NCI-H1092 treated with DMSO at 0.1 percent for 48 hours (cell line): ENCODE measurements at regions not wholly inside any gene's neighbourhood (a gene's known extent, or its start where the extent isn't known, plus 50 kb on each side); places are given as distances from the start of the nearest gene placed in this dataset.
"Not testable (repeated sequence)": the region's sequence is repeated elsewhere in the genome, so short reads cannot be mapped to it uniquely, and the experiment has no call there.

Experiments
- DNase-seq: peaks from one replicate; lab custom pipeline; 2025; lab: John Stamatoyannopoulos, UW

GRCh38 chr9:106438928-106439327 is 424.0 kb upstream of the ZNF462 start:
- DNase-seq: no peak

DNA sequence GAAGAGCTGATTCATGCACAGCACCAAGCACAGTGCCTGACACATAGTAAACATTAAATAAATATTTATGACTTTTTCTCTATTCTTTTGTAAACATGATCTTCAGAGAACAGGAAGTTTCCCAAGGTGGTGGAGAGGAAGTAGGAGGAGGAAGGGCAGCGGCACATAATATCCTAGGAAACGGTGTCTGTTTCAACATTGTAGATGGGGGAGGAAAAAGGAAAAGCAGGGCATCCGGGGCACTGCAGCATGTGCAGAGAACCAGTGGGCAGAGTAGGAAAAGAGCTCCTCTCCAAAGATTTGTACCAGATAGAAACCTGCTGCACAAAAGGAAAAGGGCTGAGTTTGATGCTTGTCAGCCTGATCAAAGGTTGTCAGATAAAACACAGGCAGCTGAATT is 421.7 kb upstream of the ZNF462 start:
- DNase-seq: no peak

DNA sequence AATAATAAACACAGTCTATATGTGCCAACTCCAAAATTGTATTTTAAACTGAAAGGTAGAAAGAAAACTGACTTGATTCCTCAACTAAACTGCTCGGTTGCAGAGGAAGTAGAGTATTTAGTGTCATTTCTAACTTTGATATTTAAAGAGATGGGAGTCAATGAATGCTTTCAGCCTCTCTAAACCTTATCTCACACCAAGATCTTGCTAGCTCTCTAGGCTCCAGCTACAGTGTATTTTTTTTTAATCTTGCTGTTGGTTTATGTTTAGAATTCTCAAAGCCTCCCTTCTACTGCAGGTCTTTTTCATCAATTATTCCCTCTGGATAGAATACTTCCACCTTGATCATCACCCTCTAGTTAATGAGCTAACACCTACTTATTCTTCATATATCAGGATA is 419.4 kb upstream of the ZNF462 start:
- no peak for DNase-seq

GRCh38 chr9:106445107-106445506 is 417.9 kb upstream of the ZNF462 start:
- DNase-seq: no peak

GRCh38 chr9:106449336-106449927 is 413.5 kb upstream of the ZNF462 start:
- DNase-seq: no peak

DNA sequence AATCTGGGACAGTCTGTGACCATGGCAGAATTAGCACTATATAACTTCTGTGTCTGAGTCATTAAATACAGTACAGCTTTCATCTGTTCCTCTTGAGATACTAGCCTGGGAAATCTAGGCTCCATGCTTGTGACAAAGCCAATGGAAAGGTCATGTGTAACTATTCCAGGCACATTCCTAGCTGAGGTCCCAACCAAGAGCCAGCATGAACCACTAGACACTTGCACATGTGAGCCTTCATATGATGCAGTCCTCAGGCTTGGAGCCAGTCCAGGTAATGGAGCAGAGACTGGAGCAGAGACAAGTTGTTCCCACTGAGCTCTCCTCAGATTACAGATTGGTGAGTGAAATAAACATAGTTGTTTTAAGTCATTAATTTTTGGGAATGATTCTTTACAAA is 412.4 kb upstream of the ZNF462 start:
- DNase-seq: no peak

GRCh38 chr9:106451223-106451622 is 411.7 kb upstream of the ZNF462 start:
- no peak for DNase-seq

DNA sequence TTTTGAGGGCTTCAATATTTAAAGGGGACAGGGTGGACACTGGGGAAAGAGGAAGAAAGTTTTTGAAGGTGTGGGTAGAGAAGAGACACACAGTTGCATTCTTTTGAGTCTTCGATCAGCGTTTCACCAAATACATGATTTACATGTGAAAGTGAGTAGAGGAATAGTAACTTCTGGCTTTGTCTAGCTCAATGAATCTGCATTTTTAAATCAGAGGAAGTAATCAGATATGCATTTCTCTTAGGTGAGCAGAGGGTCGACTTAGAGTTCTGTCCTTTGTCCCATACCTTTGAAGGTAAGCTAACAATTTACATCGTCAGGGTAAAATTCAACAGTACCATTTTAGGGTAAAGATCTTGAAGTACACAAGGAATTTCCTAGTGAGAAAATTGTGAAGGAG is 406.4 kb upstream of the ZNF462 start:
- no peak for DNase-seq

GRCh38 chr9:106467113-106467864 is 395.7 kb upstream of the ZNF462 start:
- DNase-seq: no peak

DNA sequence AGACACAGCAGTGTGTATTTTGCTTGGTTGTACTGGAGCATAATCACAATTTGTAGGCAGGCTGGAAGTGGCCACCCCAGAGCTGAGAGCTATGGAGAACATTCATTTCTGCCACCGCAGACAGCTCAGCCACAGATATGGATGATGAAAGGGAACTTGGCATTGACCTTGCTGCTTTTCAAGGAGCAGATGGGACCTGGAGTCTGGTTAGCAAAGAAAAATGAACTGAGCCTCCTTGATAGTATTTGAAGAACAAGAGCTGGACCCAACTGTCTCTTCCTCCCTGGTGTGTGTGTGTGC is 395.2 kb upstream of the ZNF462 start:
- no peak for DNase-seq

DNA sequence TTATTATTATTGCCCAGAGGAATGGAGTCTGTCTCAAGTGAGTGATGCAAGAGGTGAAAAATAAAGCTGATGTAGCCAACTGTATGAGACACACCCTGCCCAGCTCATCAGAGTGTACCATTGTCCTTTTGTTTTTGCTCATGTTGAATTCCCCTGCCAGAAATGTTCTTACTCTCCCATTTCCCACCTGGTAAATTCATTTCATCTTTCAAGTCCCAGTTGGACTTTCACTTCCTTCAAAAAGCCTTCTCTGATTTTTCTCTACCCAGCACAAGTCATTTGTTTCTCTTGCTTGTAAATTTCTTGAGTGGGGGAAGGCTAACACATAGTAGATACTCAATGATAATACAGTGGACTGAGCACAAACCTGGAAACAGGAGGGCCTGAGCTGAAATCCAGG is 394.5 kb upstream of the ZNF462 start:
- no peak for DNase-seq

- no peak for DNase-seq
Observed at GRCh38 chr9:106478312-106478711, 384.7 kb upstream of the ZNF462 start.

DNA sequence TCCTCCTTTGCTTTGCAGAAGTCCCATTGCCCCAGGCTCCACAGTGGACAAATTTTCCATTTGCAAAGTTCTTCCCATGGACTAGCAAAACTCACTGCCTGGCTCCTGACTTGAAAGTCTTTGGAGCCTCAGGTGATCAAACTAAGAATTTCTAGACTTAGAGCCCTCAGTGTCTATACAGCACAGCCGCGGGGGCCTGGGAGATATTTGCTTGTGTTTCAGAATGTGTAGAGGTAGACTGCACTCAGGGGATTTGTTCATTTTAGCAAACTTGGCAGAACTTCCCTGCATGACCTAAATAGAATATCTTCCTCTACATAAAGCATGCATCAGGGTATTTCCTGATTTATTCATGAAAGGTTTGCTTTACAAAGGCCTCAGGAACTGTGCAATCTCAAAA is 384.2 kb upstream of the ZNF462 start:
- DNase-seq: no peak

- no peak for DNase-seq
Observed at GRCh38 chr9:106479679-106480078, 383.3 kb upstream of the ZNF462 start.

- DNase-seq: no peak
Observed at GRCh38 chr9:106481013-106481609, 381.9 kb upstream of the ZNF462 start.

- DNase-seq: no peak
Observed at GRCh38 chr9:106482733-106483132, 380.2 kb upstream of the ZNF462 start.

- no peak for DNase-seq
Observed at GRCh38 chr9:106486685-106487084, 376.3 kb upstream of the ZNF462 start.

- peak; percentile 4 for DNase-seq
Observed at GRCh38 chr9:106487266-106487665, 375.7 kb upstream of the ZNF462 start.

DNA sequence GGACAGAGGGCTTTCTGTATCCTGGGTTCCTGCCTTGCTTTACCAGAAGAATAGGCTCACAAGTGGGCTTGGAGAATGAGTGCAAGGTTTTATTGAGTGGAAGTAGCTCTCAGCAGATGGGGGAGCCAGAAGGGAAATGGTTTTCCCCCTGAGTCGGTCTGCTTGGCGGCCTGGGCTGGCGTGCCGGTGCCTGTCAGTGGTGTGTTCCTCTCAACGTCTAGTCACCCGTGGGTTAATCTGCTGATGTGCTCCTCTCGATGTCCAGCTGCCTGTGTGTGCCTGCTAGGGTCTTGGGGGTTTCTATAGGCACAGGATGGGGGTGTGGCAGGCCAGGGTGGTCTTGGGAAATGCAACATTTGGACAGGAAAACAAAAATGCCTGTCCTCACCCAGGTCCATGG is 370.8 kb upstream of the ZNF462 start:
- DNase-seq: not testable (repeated sequence)

DNA sequence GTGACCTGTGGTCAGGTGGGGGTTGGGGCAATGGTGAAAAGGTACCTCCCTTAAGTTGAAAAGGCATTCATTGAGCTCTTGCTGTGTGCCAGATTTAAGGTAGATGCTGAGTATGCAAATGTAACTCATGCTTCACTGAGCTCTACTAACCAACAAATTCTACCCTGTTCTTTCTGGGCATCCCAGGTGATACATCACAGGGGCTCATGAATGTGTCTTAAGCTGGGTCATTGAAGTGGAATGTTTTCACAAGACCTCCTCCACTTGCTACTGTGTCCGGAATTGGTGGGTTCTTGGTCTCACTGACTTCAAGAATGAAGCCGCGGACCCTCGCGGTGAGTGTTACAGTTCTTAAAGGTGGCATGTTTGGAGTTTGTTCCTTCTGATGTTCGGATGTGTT is 362.8 kb upstream of the ZNF462 start:
- no peak for DNase-seq

- DNase-seq: not testable (repeated sequence)
Observed at GRCh38 chr9:106501210-106501609, 361.8 kb upstream of the ZNF462 start.

DNA sequence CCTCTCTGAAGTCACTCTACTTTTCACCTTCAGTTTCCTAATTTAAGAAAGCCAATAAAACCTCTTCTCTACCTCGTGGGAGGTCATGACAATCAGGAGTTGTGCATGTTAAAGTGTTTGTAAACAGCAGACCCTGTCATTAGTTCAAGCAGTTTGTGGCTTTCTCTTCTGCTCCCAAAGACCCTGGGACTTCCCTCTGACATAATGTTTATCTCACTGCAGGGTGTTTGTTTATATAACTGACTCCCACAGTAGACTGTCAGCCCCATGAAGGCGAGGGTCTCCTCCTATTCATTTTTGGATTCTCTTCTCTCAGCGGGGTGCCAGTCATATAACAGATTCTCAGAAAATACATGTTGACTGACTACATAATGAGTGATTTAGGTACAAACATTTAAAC is 360.0 kb upstream of the ZNF462 start:
- DNase-seq: no peak

- DNase-seq: no peak
Observed at GRCh38 chr9:106503759-106504158, 359.2 kb upstream of the ZNF462 start.

- no peak for DNase-seq
Observed at GRCh38 chr9:106526716-106527204, 336.2 kb upstream of the ZNF462 start.
